Transverse colon (tissue), 4 donors: ENCODE measurements at regions not wholly inside any gene's neighbourhood (a gene's known extent, or its start where the extent isn't known, plus 50 kb on each side); places are given as distances from the start of the nearest gene placed in this dataset.
A peak's percentile ranks its signal among the peaks of the same experiment; 100 is the strongest.

ENCODE experiments used
- DNase-seq: peaks from one replicate; pipeline ENCODE4 v3.0.0-alpha.2; 2019
- H3K27ac ChIP-seq, 4 donors: fragments of 200-600 bp; sonication (generic); 2 replicates each; pipeline ENCODE4 v1.5.1; 2016 to 2018; ENCODE audit warnings: inconsistent platforms in 4 of 4
- H3K27me3 ChIP-seq: fragments of 200-600 bp; sonication (generic); 2 replicates; pipeline ENCODE4 v1.5.1; 2017; ENCODE audit warnings: inconsistent platforms
- H3K36me3 ChIP-seq, 4 donors: fragments of 200-600 bp; sonication (generic); 2 replicates each; pipeline ENCODE4 v1.5.1; 2017 to 2019; ENCODE audit warnings: inconsistent platforms in 4 of 4
- H3K4me1 ChIP-seq, 4 donors: fragments of 200-600 bp; sonication (generic); 2 replicates each; pipeline ENCODE4 v1.5.1; 2017 to 2020; ENCODE audit warnings: inconsistent platforms in 4 of 4
- H3K4me3 ChIP-seq, 4 donors: fragments of 200-600 bp; sonication (generic); 1 replicate in 1 of 4; 2 replicates in 3 of 4; pipeline versions ENCODE4 v1.5.1 to v1.6.1; 2017 to 2019; ENCODE audit warnings: inconsistent platforms in 4 of 4
- H3K9me3 ChIP-seq, 2 donors: fragments of 200-600 bp; sonication (generic); 2 replicates each; pipeline ENCODE4 v1.5.1; 2017 to 2019; ENCODE audit warnings: inconsistent platforms in 2 of 2
- EP300 ChIP-seq: sonication (generic); formaldehyde crosslinking; IDR thresholded peaks from one replicate; pipeline ENCODE4 v1.6.1; 2017; ENCODE audit warnings: antibody characterized with exemption, low read depth
- POLR2A ChIP-seq: fragments of 450-650 bp; IDR thresholded peaks from one replicate; pipeline ENCODE4 v1.6.1; 2016; ENCODE audit warnings: antibody characterized with exemption, mild to moderate bottlenecking, moderate library complexity
- POLR2AphosphoS5 ChIP-seq, 3 donors: sonication (generic); formaldehyde crosslinking; IDR thresholded peaks; one replicate each; pipeline ENCODE4 v1.6.1; 2016; ENCODE audit warnings: antibody characterized with exemption in 3 of 3
- WGBS, 2 donors: methylation state at CpG; one replicate each; pipeline ENCODE4 v1.1.5; 2018; ENCODE audit warnings: low coverage in 1 of 2; 5-methylcytosine and 5-hydroxymethylcytosine counted together
- in situ Hi-C, 4 donors: fragments of 200-750 bp; cut with MboI; loops; one replicate each; pipeline versions ENCODE4 v1.15.0 to v1.15.1; 2017; ENCODE audit warnings: low sequenced_read_pairs in 3 of 4, low pct_ligation_motif_present in 1 of 4, low pct_unique_long_range_greater_than_20kb in 1 of 4
- intact Hi-C: fragments of 100-400 bp; cut with DNase I; formaldehyde crosslinking; loops from one replicate; pipeline ENCODE4 v1.15.1; 2023; ENCODE audit warnings: low total_unique reads
- TF ChIP-seq, protein P1 (sequence below), 5 experiments: fragments of 200-600 bp in 3 of 5; fragments of 450-650 bp in 2 of 5; sonication (generic) in 3 of 5; IDR thresholded peaks; 1 replicate in 2 of 5; 2 replicates in 3 of 5; pipeline ENCODE4 v1.5.1; 2016 to 2017; ENCODE audit warnings: antibody characterized with exemption in 5 of 5, inconsistent platforms in 3 of 5, mild to moderate bottlenecking in 2 of 5, moderate library complexity in 1 of 5

DNA sequence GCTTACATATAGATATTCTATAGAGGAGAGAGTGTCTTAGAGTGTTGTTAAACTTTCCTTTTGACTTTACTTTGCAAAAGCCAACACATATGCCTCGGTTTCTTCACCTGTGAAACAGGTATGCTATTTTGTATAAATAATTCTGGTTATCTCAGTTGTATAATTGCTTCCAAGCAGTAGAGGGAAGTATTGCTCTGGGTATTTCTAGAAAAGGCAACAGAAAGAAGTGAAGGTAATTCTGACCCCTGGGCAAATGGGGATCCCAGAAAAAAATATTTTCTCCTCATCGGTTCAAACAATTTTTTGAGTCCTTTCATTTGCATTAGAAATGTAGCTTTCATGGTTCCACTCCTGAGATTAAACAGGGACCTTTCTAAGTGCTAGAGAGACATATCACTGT lies 216.5 kb upstream of the SEMA6D start:
- no peaks in the 10 kb centered on the region for H3K36me3 ChIP-seq
- 49 to 63% methylated on average over 2 of the region's 2 CpGs for WGBS, 2 donors
- H3K27ac ChIP-seq = no peak overlapping the region
- H3K4me1 ChIP-seq = peaks cover 0 to 6% (median 0%) of the 10 kb centered on the region in 4 donors
- intact Hi-C loops (no loop called here), in situ Hi-C loops (no loop called here)
- TF ChIP-seq, protein P1, sequence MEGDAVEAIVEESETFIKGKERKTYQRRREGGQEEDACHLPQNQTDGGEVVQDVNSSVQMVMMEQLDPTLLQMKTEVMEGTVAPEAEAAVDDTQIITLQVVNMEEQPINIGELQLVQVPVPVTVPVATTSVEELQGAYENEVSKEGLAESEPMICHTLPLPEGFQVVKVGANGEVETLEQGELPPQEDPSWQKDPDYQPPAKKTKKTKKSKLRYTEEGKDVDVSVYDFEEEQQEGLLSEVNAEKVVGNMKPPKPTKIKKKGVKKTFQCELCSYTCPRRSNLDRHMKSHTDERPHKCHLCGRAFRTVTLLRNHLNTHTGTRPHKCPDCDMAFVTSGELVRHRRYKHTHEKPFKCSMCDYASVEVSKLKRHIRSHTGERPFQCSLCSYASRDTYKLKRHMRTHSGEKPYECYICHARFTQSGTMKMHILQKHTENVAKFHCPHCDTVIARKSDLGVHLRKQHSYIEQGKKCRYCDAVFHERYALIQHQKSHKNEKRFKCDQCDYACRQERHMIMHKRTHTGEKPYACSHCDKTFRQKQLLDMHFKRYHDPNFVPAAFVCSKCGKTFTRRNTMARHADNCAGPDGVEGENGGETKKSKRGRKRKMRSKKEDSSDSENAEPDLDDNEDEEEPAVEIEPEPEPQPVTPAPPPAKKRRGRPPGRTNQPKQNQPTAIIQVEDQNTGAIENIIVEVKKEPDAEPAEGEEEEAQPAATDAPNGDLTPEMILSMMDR (IDR thresholded peaks at IDR 0.05) = peak in 3 of 5 experiments; percentile 8 to 17 (median 16)
- no peak for TF ChIP-seq EP300
- no peak overlapping the region for H3K4me3 ChIP-seq
- H3K27me3 ChIP-seq = no peaks in the 10 kb centered on the region
- no peaks in the 10 kb centered on the region for H3K9me3 ChIP-seq
- DNase-seq = no peak

DNA sequence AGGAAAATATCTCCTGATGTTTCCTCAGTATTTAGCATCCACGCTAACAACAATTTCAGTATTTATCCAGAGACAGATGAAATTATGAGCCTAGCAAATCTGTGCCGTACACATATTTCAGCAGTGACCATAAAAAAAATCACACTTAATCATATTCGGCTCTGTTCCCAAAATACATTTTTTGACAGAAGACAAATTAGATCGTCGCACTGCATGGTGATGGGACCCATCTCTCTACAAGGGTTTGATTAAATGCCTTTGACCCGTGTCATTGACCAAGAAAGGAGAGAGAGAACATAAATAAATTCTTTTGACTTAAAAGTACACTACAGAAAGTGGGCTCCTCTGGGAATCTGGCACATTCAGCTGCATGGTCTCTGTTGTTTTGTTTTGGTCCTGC lies 215.3 kb upstream of the SEMA6D start:
- intact Hi-C loops = no loop called here

DNA sequence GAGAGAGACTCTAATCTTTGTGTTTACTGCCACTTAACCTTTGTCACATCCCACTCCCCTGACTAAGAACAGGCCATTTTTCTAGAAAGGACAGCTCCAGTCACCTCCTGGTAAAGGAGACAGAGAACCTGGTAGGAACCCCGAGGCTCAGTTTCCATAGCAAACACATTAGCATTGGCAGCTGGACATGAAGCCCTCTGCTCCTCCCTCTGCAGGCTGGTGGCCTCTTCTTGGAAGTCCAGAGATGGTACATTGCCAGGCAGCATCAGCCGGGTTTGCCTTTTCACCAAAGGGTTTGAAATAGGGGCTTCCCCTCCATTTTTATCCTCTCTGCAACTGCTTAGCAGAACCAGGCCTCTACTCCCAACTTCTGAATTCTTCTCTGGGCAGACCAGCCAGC lies 213.4 kb upstream of the SEMA6D start:
- intact Hi-C loops = no loop called here
- Histone ChIP-seq H3K27me3 (no peaks in the 10 kb centered on the region), H3K27ac (no peak overlapping the region), H3K4me1 (peaks cover 0 to 6% (median 0%) of the 10 kb centered on the region in 4 donors), H3K4me3 (no peak overlapping the region), H3K36me3 (no peaks in the 10 kb centered on the region), H3K9me3 (no peaks in the 10 kb centered on the region)
- TF ChIP-seq POLR2AphosphoS5 (IDR thresholded peaks at IDR 0.05) = no peak
- TF ChIP-seq, protein P1 (IDR thresholded peaks at IDR 0.05) = no peak
- TF ChIP-seq EP300 = no peak
- TF ChIP-seq POLR2A = no peak
- in situ Hi-C loops = no loop called here
- no peak for DNase-seq
- WGBS, 2 donors = 78% methylated on average over 2 of the region's 2 CpGs; no CpG with 5 or more reads in 1 of the 2 donors

More for the DNA sequence above, 215.3 kb upstream of the SEMA6D start:
- Histone ChIP-seq H3K4me1 (peaks cover 0 to 6% (median 0%) of the 10 kb centered on the region in 4 donors), H3K9me3 (no peaks in the 10 kb centered on the region), H3K27me3 (no peaks in the 10 kb centered on the region), H3K27ac (no peak overlapping the region), H3K4me3 (no peak overlapping the region), H3K36me3 (no peaks in the 10 kb centered on the region)
- WGBS, 2 donors = 89 to 90% methylated on average over 5 to 6 of the region's 6 CpGs
- DNase-seq = no peak
- in situ Hi-C loops = no loop called here
- TF ChIP-seq, protein P1 (IDR thresholded peaks at IDR 0.05) = no peak
- no peak for TF ChIP-seq POLR2A
- TF ChIP-seq EP300 = no peak
- TF ChIP-seq POLR2AphosphoS5 (IDR thresholded peaks at IDR 0.05) = no peak

DNA sequence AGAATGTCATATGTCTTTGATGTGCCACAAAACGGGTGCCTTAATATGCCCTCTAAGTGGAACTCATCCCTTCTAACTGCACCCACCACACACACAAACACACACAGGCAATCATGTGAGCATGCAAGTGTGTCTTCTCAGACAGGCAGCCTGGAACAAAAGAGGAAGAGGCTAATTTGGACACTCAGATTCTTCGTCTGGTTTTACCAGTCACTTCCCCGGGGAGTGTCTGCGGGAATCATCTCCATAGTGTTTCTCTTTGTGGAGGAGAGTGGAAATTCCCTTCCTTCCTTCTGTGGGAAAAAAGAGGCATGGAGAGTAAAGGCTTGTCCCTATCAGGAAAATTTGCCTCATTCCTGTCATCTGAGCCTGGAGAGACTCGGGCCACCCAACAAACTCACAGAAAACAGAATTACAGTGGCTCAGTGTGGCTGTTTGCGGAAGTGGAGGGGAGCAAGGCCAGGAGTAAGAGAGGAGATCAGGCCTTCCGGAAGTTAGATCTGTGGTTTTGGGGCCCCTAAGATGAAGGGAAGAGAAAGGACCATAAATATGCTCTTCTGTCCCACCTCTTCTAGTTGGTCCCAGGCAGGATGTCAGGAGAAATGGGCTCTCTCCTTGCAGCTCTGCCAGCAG lies 212.6 kb upstream of the SEMA6D start:
- no peak for TF ChIP-seq EP300
- TF ChIP-seq POLR2AphosphoS5 (IDR thresholded peaks at IDR 0.05) = no peak
- TF ChIP-seq, protein P1 (IDR thresholded peaks at IDR 0.05) = no peak
- no peak for TF ChIP-seq POLR2A
- H3K4me3 ChIP-seq = no peak overlapping the region
- intact Hi-C loops (no loop called here), in situ Hi-C loops (no loop called here)
- peaks cover 0 to 6% (median 0%) of the 10 kb centered on the region in 4 donors for H3K4me1 ChIP-seq
- H3K27ac ChIP-seq = no peak overlapping the region
- H3K9me3 ChIP-seq = no peaks in the 10 kb centered on the region
- no peaks in the 10 kb centered on the region for H3K36me3 ChIP-seq
- no peaks in the 10 kb centered on the region for H3K27me3 ChIP-seq
- no peak for DNase-seq
- WGBS, 2 donors = 71 to 90% methylated on average over 5 to 7 of the region's 7 CpGs
